OCI-LY1 (cell line): ENCODE measurements at regions not wholly inside any gene's neighbourhood (a gene's known extent, or its start where the extent isn't known, plus 50 kb on each side); places are given as distances from the start of the nearest gene placed in this dataset.

Experiments used
- H2AFZ ChIP-seq: fragments of 200-600 bp; sonication (generic), shearing (Covaris generic); 2 replicates; pipeline ENCODE4 v1.6.0; 2014; ENCODE audit warnings: antibody characterized with exemption, mild to moderate bottlenecking, low read length
- H3F3A ChIP-seq: fragments of 200-600 bp; sonication (generic), shearing (Covaris generic); 2 replicates; pipeline ENCODE4 v1.6.0; 2014; ENCODE audit warnings: mild to moderate bottlenecking, antibody characterized with exemption, low read length, moderate library complexity; ENCODE audit not compliant: insufficient read depth
- H3K27ac ChIP-seq: fragments of 200-600 bp; sonication (generic); 2 replicates; pipeline ENCODE4 v1.5.1; 2014; ENCODE audit warnings: low read length, mixed run types, mild to moderate bottlenecking, low read depth; ENCODE audit not compliant: poor library complexity, severe bottlenecking
- H3K27me3 ChIP-seq: fragments of 200-600 bp; sonication (generic); 2 replicates; pipeline ENCODE4 v1.6.0; 2014; ENCODE audit warnings: antibody characterized with exemption, mild to moderate bottlenecking, low read length, moderate library complexity; ENCODE audit not compliant: insufficient read depth
- H3K36me3 ChIP-seq: fragments of 200-600 bp; sonication (generic); 2 replicates; pipeline ENCODE4 v1.6.1; 2014; ENCODE audit warnings: mild to moderate bottlenecking, antibody characterized with exemption, low read length, moderate library complexity, mixed read lengths; ENCODE audit not compliant: insufficient read depth
- H3K4me1 ChIP-seq: fragments of 200-600 bp; sonication (generic); 2 replicates; pipeline ENCODE4 v1.5.1; 2014; ENCODE audit warnings: mild to moderate bottlenecking, low read length, moderate library complexity; ENCODE audit not compliant: insufficient read depth, severe bottlenecking
- H3K4me2 ChIP-seq: fragments of 200-600 bp; sonication (generic), shearing (Covaris generic); 2 replicates; pipeline ENCODE4 v1.6.1; 2014; ENCODE audit warnings: low read length
- H3K4me3 ChIP-seq: fragments of 200-600 bp; sonication (generic); 2 replicates; pipeline ENCODE4 v1.5.1; 2014; ENCODE audit warnings: low read length, low read depth, mild to moderate bottlenecking, mixed read lengths; ENCODE audit not compliant: poor library complexity, severe bottlenecking
- H3K79me2 ChIP-seq: fragments of 200-600 bp; shearing (Covaris generic); 2 replicates; pipeline ENCODE4 v1.6.1; 2016; ENCODE audit warnings: mixed run types, low read length, mixed read lengths; ENCODE audit not compliant: insufficient read depth
- H3K9ac ChIP-seq: fragments of 200-600 bp; sonication (generic), shearing (Covaris generic); 2 replicates; pipeline ENCODE4 v1.6.1; 2014; ENCODE audit warnings: mild to moderate bottlenecking, low read length, mixed read lengths
- H3K9me2 ChIP-seq: fragments of 200-600 bp; sonication (generic), shearing (Covaris generic); 2 replicates; pipeline ENCODE4 v1.6.1; 2014; ENCODE audit warnings: low read depth, mild to moderate bottlenecking, low read length, mixed read lengths
- H3K9me3 ChIP-seq: fragments of 200-600 bp; shearing (Covaris generic); 2 replicates; pipeline ENCODE4 v1.6.1; 2014; ENCODE audit warnings: low read length, mixed read lengths
- H4K20me1 ChIP-seq: fragments of 200-600 bp; sonication (generic), shearing (Covaris generic); 2 replicates; pipeline ENCODE4 v1.6.0; 2016; ENCODE audit warnings: mild to moderate bottlenecking, low read length; ENCODE audit not compliant: insufficient read depth
- EZH2 ChIP-seq: fragments of 200-600 bp; sonication (generic), shearing (Covaris generic); IDR thresholded peaks from 2 replicates; pipeline ENCODE4 v1.8.0; 2017; ENCODE audit warnings: borderline replicate concordance, mixed run types, mild to moderate bottlenecking, antibody characterized with exemption, low read length, moderate library complexity, mixed read lengths
- TF ChIP-seq, protein P1 (sequence below): fragments of 200-600 bp; sonication (generic), shearing (Covaris generic); IDR thresholded peaks from 2 replicates; pipeline ENCODE4 v1.5.1; 2017; ENCODE audit warnings: mild to moderate bottlenecking, antibody characterized with exemption, low read length, moderate library complexity, mixed read lengths

DNA sequence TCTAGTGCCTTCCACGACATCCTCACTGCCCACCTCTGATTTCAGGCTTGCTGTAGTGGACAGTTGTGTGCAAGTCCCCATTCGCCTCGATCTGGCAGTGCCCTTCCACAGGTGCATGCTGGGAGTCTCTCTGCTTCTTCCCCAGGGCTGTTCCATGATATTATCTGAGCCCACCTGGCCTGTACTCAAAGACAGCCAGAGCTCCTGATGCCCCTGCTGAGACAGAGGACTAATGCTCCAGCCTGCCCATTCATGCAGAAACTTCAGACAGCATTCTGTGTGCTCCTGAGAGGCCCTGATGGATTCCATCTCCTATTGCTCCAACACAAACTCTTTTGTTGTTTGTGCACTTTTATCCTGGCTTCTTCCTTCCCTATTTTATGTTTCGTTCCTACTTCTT, 164.8 kb upstream of the PRSS58 start:
- H3F3A ChIP-seq: no peaks in the 10 kb centered on the region

DNA sequence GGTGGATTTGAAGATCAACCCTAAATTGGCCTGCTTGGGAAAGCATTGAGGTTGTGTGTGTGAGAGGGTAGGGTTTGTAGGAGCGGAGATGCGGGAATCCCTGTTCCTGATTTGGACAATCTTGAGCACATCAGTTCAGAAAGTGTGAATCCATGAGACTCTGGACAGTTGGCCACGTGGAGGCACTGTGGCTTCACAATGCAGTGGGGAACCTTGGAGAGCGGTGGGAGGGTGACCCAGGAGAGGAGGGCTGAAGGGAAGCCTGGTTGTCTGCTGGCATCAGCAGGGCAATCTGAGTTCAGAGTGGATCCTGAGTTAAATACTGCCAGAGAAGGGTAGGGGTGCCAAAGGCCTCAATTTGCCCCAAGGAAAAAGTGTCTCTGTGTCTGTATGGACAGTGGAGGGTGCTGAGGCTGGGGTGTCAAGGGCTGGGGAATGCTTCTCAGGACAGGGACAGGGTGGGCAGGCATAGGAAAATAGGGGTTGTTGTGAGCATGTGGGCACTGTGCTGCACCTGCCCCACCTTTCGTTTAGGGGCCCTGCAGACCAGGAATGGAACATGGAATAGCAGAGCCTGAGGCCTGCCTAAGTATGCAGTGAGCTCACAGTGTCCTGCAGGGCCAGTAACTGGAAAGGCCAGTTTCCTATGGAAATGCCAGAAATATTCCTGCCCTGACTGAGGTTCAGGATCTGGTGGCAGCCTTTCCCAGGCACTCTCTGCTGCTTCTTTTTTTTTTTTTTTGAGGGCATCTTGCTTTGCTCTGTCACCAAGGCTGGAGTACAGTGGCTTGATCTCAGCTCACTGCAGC, 162.9 kb upstream of the PRSS58 start:
- H2AFZ ChIP-seq: no peak overlapping the region
- TF ChIP-seq EZH2: no peak
- TF ChIP-seq, protein P1, sequence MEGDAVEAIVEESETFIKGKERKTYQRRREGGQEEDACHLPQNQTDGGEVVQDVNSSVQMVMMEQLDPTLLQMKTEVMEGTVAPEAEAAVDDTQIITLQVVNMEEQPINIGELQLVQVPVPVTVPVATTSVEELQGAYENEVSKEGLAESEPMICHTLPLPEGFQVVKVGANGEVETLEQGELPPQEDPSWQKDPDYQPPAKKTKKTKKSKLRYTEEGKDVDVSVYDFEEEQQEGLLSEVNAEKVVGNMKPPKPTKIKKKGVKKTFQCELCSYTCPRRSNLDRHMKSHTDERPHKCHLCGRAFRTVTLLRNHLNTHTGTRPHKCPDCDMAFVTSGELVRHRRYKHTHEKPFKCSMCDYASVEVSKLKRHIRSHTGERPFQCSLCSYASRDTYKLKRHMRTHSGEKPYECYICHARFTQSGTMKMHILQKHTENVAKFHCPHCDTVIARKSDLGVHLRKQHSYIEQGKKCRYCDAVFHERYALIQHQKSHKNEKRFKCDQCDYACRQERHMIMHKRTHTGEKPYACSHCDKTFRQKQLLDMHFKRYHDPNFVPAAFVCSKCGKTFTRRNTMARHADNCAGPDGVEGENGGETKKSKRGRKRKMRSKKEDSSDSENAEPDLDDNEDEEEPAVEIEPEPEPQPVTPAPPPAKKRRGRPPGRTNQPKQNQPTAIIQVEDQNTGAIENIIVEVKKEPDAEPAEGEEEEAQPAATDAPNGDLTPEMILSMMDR: peak; percentile 29; the same call in 1 of the 2 replicates
- H3K4me1 ChIP-seq: no peaks in the 10 kb centered on the region

More for the DNA sequence above, 164.8 kb upstream of the PRSS58 start:
- H3K9ac ChIP-seq: no peak overlapping the region
- H3K4me3 ChIP-seq: no peak overlapping the region
- no peak overlapping the region for H2AFZ ChIP-seq
- no peaks in the 10 kb centered on the region; the same call in 1 of the 2 replicates for H3K27me3 ChIP-seq
- TF ChIP-seq, protein P1: no peak
- TF ChIP-seq EZH2: no peak
- H3K79me2 ChIP-seq: no peaks in the 10 kb centered on the region
- no peaks in the 10 kb centered on the region for H3K36me3 ChIP-seq
- H3K27ac ChIP-seq: no peak overlapping the region
- no peaks in the 10 kb centered on the region for H3K9me3 ChIP-seq
- no peaks in the 10 kb centered on the region for H4K20me1 ChIP-seq
- no peak overlapping the region for H3K4me2 ChIP-seq
- no peaks in the 10 kb centered on the region for H3K9me2 ChIP-seq
- H3K4me1 ChIP-seq: no peaks in the 10 kb centered on the region

DNA sequence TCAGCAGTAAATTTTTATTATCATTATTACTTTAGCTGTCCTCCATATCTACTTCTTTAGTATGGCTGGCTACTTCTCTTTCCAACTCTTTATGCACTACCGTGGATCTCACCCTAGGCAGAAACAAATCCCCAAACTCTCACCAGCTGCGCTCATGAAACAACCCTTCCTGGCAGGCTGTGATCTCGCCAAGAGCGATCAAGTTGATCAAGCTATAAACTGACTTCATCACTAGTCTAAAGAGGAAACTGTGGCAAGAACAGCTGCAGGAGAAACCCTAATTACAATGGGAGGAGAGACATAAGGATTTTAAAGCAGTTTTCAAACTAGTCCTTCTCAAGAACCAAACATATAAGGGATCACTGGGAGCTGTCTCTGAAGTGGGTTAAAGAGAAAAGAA, 160.5 kb upstream of the PRSS58 start:
- Histone ChIP-seq H3K4me3 (no peak overlapping the region), H3K79me2 (no peaks in the 10 kb centered on the region), H3K9me2 (no peaks in the 10 kb centered on the region), H3K4me1 (no peaks in the 10 kb centered on the region), H3K36me3 (no peaks in the 10 kb centered on the region), H3K27me3 (no peaks in the 10 kb centered on the region), H3K9me3 (no peaks in the 10 kb centered on the region), H4K20me1 (no peaks in the 10 kb centered on the region), H3K4me2 (no peak overlapping the region), H3F3A (no peaks in the 10 kb centered on the region), H2AFZ (no peak overlapping the region), H3K27ac (no peak overlapping the region), H3K9ac (no peak overlapping the region)
- TF ChIP-seq EZH2: no peak
- TF ChIP-seq, protein P1: no peak

More for the DNA sequence above, 162.9 kb upstream of the PRSS58 start:
- no peaks in the 10 kb centered on the region for H3F3A ChIP-seq
- no peak overlapping the region for H3K4me2 ChIP-seq
- no peaks in the 10 kb centered on the region for H4K20me1 ChIP-seq
- H3K27me3 ChIP-seq: no peaks in the 10 kb centered on the region
- no peak overlapping the region for H3K9ac ChIP-seq
- no peaks in the 10 kb centered on the region for H3K36me3 ChIP-seq
- no peak overlapping the region for H3K4me3 ChIP-seq
- H3K9me2 ChIP-seq: no peaks in the 10 kb centered on the region
- no peak overlapping the region for H3K27ac ChIP-seq
- no peaks in the 10 kb centered on the region for H3K79me2 ChIP-seq
- no peaks in the 10 kb centered on the region for H3K9me3 ChIP-seq
